ENCODE measurements at regions not wholly inside any gene's neighbourhood (a gene's known extent, or its start where the extent isn't known, plus 50 kb on each side); places are given as distances from the start of the nearest gene placed in this dataset.

DNA sequence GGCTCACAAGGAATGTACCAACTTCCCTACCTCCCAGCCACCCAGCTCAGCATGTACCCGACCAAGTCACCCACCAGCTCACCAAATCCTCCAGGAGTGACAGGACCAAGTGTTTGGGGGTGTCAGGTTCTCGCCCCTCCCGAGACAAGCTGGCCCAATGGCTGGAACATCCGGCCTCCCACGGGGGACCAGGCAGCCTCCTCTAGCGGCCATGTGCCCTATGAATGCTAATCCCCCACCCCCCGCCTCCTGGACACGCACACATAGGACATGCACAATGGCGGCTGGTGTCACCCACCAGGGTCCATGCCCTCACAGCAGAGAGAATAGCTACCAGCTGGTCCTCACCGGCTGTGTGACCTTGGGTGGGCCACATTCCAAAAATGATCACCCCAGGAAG is 151.0 kb downstream of the MN1 start:
- Mint-ChIP-seq H3K4me1 (no peaks in the 10 kb centered on the region), H3K36me3 (no peaks in the 10 kb centered on the region), H3K9me3 (peaks cover 3% of the 10 kb centered on the region), H3K27ac (no peak overlapping the region), H3K4me3 (no peak overlapping the region)
- DNase-seq (ENCODE audit: low spot score in 2 of 2) (no peak), ATAC-seq (no peak)

- DNase-seq (ENCODE audit: low spot score in 2 of 2) (no peak), ATAC-seq (no peak)
- no peaks in the 10 kb centered on the region for H3K36me3 Mint-ChIP-seq
- no peak overlapping the region for H3K27ac Mint-ChIP-seq
- H3K4me3 Mint-ChIP-seq = no peak overlapping the region
- peaks cover 7% of the 10 kb centered on the region for H3K9me3 Mint-ChIP-seq
- no peaks in the 10 kb centered on the region for H3K4me1 Mint-ChIP-seq
These were observed 150.6 kb downstream of the MN1 start for GRCh38 chr22:27650985-27651384.

DNA sequence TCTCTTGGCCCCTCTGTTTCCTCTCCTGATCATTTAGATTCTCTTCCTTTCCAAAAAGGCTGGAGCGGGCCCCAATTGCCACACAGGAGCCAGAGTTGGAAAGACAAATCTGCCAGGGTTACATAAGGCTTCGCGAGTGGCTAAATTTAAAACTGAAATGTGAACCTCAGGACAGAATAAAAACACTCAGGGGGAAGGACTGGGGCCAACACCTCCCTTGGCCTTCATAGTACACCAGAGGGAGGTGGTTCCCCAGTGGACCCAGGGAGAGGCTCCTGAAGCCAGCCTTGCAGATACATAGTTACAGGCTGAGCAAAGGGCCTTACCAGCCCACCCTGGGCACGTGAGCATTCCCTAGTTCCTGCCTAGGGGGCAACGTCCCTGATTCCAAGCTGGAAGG is 150.1 kb downstream of the MN1 start:
- Mint-ChIP-seq H3K4me1 (no peaks in the 10 kb centered on the region), H3K36me3 (no peaks in the 10 kb centered on the region), H3K4me3 (no peak overlapping the region), H3K27ac (no peak overlapping the region), H3K9me3 (peaks cover 10% of the 10 kb centered on the region)
- ATAC-seq = no peak
- DNase-seq (ENCODE audit: low spot score in 2 of 2) = no peak

- peaks cover 10% of the 10 kb centered on the region for H3K9me3 Mint-ChIP-seq
- ATAC-seq = no peak
- DNase-seq (ENCODE audit: low spot score in 2 of 2) = no peak
- no peaks in the 10 kb centered on the region for H3K4me1 Mint-ChIP-seq
- H3K36me3 Mint-ChIP-seq = no peaks in the 10 kb centered on the region
- H3K4me3 Mint-ChIP-seq = no peak overlapping the region
- H3K27ac Mint-ChIP-seq = no peak overlapping the region
These were observed 146.8 kb downstream of the MN1 start for GRCh38 chr22:27654546-27655445.

DNA sequence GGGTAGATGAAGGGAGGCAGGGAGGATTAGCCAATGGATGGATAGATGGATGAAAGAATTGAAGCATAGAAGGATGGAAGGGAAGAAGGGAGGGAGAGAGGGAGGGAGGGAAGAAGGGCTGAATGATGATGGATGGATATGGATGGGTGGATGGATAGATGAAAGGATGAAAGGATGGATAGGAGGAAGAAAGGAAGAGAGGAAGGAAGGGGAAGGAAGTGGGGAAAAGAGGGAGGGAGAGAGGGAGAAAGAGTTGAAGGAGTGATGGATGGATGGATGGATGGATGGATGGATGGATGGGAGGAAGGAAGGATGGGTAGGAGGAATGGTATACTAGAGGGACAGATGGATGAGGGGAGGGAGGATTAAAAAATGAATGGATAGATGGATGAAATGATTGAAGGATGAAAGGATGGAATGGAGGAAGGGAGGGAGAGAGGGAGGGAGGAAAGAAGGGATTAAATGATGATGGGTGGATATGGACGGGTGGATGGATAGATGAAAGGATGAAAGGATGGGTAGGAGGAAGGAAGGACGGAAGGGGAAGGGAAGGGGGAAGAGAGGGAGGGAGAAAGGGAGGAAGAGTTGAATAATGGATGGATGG is 145.9 kb downstream of the MN1 start:
- Mint-ChIP-seq H3K36me3 (no peaks in the 10 kb centered on the region), H3K4me3 (no peak overlapping the region), H3K4me1 (no peaks in the 10 kb centered on the region), H3K9me3 (peaks cover 10% of the 10 kb centered on the region), H3K27ac (no peak overlapping the region)
- DNase-seq (ENCODE audit: low spot score in 2 of 2) (no peak), ATAC-seq (no peak)

DNA sequence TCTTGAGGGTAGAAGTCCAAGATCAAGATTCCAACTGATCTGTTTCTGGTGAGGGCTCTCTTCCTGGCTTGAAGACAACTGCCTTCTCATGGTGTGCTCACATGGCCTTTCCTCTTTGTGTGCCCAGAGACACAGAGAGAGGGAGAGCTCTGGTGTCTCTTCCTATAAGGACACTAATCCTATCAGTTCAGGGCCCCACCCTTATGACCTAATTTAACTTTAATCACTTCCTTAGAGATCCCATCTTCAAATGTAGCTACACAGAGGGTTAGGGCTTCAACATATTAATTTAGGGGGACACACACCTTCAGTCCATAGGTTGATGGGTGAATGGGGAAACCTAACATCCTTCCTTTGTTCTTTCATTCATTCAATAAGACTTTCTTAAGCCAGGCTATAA is 144.6 kb downstream of the MN1 start:
- Mint-ChIP-seq H3K36me3 (no peaks in the 10 kb centered on the region), H3K9me3 (peaks cover 10% of the 10 kb centered on the region), H3K27ac (no peak overlapping the region), H3K4me3 (no peak overlapping the region), H3K4me1 (no peaks in the 10 kb centered on the region)
- no peak for ATAC-seq
- no peak for DNase-seq (ENCODE audit: low spot score in 2 of 2)

DNA sequence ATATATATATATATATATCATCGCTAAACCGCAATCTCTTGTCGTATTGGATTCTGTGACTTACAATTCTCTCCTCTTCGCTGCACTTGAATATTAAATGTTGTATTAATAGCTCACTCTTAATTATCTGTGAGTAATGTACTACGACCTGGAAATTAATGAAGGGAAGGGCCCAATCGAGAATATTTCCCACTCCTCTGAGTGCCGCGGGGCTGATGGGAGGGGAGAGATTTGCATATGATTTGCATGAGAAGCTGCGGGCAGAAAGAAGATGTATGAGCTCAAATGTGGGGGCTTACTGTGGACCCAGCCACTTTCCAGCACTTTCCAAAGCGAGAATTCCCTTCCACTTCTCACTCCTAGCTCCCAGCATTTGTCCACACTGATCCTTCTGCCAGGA is 141.2 kb downstream of the MN1 start:
- ATAC-seq (no peak), DNase-seq (ENCODE audit: low spot score in 2 of 2) (no peak)
- Mint-ChIP-seq H3K9me3 (peaks cover 9% of the 10 kb centered on the region), H3K4me1 (no peaks in the 10 kb centered on the region), H3K36me3 (no peaks in the 10 kb centered on the region), H3K27ac (no peak overlapping the region), H3K4me3 (no peak overlapping the region)

GRCh38 chr22:27662359-27663301 is 138.9 kb downstream of the MN1 start:
- DNase-seq (ENCODE audit: low spot score in 2 of 2) (no peak), ATAC-seq (peak; percentile 32)
- H3K9me3 Mint-ChIP-seq = peaks cover 4% of the 10 kb centered on the region

DNA sequence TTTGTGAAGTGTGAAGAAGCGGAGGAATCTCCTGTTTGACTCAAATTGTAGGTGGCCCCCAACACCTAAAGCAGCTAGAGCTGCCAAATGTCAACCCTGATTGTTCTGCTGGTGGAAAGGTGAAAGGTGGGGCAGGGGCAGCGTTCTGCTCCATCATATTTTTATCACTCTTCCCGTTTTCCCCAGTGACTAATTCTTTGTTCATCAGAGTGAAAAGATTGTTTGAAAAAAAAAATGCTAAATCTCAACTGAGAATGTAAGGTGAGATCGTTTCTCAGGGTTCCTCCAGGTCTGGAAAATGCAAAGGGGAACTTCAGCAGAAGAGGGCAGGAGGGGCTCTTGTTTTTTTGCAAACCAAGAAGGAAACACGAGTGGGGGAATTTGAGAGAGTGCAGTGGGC is 137.7 kb downstream of the MN1 start:
- Mint-ChIP-seq H3K36me3 (no peaks in the 10 kb centered on the region), H3K27ac (no peak overlapping the region), H3K4me3 (no peak overlapping the region), H3K9me3 (peaks cover 4% of the 10 kb centered on the region), H3K4me1 (no peaks in the 10 kb centered on the region)
- no peak for ATAC-seq
- no peak for DNase-seq (ENCODE audit: low spot score in 2 of 2)

More at GRCh38 chr22:27662359-27663301, 138.9 kb downstream of the MN1 start:
- Mint-ChIP-seq H3K27ac (no peak overlapping the region), H3K4me1 (no peaks in the 10 kb centered on the region), H3K4me3 (no peak overlapping the region), H3K36me3 (no peaks in the 10 kb centered on the region)

DNA sequence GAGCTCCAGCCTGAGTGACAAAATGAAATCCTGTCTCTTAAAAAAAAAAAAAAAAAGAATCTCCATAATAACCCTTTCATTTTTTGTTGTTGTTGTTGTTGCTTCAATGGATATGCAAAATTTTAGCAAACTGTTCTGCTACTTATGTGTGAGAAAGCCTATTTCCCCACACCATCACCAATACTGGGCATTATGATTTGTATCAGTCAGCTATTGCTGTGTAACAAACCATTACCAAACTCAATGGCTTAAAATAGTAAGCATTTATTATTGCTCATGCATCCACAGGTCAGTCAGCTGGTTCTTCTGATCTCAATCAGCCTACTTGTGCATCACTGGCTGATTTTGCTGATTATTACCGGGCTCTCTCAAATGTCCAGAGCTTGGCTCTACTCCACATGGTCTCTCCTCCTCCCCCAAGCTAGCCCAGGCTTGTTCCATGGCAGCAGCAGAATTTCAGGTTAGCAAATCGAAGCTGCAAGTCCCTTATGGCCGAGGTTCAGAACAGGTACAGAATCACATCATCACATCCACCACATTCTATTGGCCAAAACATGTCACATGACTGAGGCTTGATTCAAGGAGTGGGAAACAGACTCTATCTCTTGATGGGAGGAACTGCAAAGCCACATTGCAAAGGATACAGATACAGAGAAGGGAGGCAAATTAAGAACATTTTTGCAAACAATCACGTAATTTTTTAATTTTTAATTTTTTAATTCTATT is 135.1 kb downstream of the MN1 start:
- H3K4me1 Mint-ChIP-seq = no peaks in the 10 kb centered on the region
- no peak overlapping the region for H3K27ac Mint-ChIP-seq
- DNase-seq (ENCODE audit: low spot score in 2 of 2) (no peak), ATAC-seq (no peak)
- H3K4me3 Mint-ChIP-seq = no peak overlapping the region
- H3K36me3 Mint-ChIP-seq = no peaks in the 10 kb centered on the region
- peaks cover 4% of the 10 kb centered on the region for H3K9me3 Mint-ChIP-seq

GRCh38 chr22:27667121-27667843 is 134.3 kb downstream of the MN1 start:
- no peaks in the 10 kb centered on the region for H3K4me1 Mint-ChIP-seq
- H3K9me3 Mint-ChIP-seq = peaks cover 4% of the 10 kb centered on the region
- DNase-seq (ENCODE audit: low spot score in 2 of 2) (no peak), ATAC-seq (no peak)
- no peaks in the 10 kb centered on the region for H3K36me3 Mint-ChIP-seq
- H3K27ac Mint-ChIP-seq = no peak overlapping the region
- no peak overlapping the region for H3K4me3 Mint-ChIP-seq

- H3K4me1 Mint-ChIP-seq = no peaks in the 10 kb centered on the region
- no peaks in the 10 kb centered on the region for H3K36me3 Mint-ChIP-seq
- no peak for DNase-seq (ENCODE audit: low spot score in 2 of 2)
- H3K27ac Mint-ChIP-seq = no peak overlapping the region
- H3K9me3 Mint-ChIP-seq = peaks cover 4% of the 10 kb centered on the region
- no peak overlapping the region for H3K4me3 Mint-ChIP-seq
- ATAC-seq = peak; percentile 39
These were observed 132.4 kb downstream of the MN1 start for GRCh38 chr22:27668828-27669797.

DNA sequence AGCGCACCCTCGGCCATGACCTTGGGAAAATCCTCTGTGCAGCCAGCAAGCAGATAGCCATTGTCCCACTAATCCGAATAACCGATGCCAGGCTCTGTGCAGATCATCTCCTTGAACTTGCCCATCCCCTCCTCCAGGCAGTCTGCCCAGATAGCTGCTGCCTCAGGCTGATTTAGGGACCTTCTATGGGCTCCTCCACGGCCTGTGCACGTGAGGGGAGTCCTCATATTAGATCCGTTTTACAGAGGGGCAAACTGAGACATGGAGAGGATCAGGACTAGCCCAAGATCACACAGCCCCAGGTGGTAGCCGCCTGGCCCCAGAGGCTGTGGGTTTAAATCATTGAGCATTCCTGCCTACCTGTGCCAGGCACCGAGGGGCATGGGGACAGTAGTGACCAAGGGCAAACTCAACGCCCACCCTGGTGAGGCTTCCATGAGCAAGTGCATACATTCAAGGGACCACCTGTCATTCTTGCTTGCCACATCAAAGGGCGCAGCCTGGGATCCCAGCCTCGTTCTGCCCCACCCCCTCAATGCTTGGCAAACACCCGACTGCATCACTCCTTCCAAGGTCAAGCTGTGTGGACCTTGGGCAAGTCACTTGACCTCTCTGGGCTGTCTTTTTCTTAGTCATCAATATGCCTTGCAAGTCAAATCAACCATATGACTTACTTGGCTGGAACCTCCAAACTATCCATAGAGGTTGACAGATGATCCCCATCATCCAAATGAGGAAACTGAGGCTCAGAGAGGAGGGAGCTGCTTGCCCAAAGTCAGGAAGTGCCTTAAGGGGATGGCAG is 131.6 kb downstream of the MN1 start:
- Mint-ChIP-seq H3K4me1 (no peaks in the 10 kb centered on the region), H3K9me3 (peaks cover 4% of the 10 kb centered on the region), H3K36me3 (no peaks in the 10 kb centered on the region), H3K4me3 (no peak overlapping the region), H3K27ac (no peak overlapping the region)
- ATAC-seq = no peak
- DNase-seq (ENCODE audit: low spot score in 2 of 2) = no peak
